AG04449 (cell line): ENCODE measurements at regions not wholly inside any gene's neighbourhood (a gene's known extent, or its start where the extent isn't known, plus 50 kb on each side); places are given as distances from the start of the nearest gene placed in this dataset.

Experiments used
- CTCF ChIA-PET: fragments of 350-600 bp; formaldehyde crosslinking; extraction: SDS; loops from one replicate; lab custom pipeline; 2021; ENCODE audit warnings: antibody characterized with exemption; lab: Yijun Ruan, JAX
- POLR2A ChIA-PET: fragments of 400-600, 350-600 bp; formaldehyde crosslinking; extraction: SDS; loops from one replicate; lab custom pipeline; 2020; ENCODE audit warnings: antibody characterized with exemption, inconsistent platforms; lab: Yijun Ruan, JAX
- DNase-seq: peaks from one replicate; pipeline ENCODE4 v3.0.0-alpha.2; 2010; ENCODE audit warnings: low read depth, low spot score
- H3K4me3 ChIP-seq: 2 replicates; pipeline ENCODE4 v1.5.1; 2011; ENCODE audit warnings: low read depth, mild to moderate bottlenecking, control low read depth, low read length
- TF ChIP-seq, protein P1 (sequence below): IDR thresholded peaks from one replicate; pipeline ENCODE4 v1.5.1; 2011; ENCODE audit warnings: mild to moderate bottlenecking, moderate library complexity, low read length, control low read depth, inconsistent platforms; ENCODE audit not compliant: insufficient read depth; ENCODE audit errors: missing control alignments

GRCh38 chr2:39503277-39503676 lies 66.2 kb upstream of the MAP4K3 start:
- TF ChIP-seq, protein P1, sequence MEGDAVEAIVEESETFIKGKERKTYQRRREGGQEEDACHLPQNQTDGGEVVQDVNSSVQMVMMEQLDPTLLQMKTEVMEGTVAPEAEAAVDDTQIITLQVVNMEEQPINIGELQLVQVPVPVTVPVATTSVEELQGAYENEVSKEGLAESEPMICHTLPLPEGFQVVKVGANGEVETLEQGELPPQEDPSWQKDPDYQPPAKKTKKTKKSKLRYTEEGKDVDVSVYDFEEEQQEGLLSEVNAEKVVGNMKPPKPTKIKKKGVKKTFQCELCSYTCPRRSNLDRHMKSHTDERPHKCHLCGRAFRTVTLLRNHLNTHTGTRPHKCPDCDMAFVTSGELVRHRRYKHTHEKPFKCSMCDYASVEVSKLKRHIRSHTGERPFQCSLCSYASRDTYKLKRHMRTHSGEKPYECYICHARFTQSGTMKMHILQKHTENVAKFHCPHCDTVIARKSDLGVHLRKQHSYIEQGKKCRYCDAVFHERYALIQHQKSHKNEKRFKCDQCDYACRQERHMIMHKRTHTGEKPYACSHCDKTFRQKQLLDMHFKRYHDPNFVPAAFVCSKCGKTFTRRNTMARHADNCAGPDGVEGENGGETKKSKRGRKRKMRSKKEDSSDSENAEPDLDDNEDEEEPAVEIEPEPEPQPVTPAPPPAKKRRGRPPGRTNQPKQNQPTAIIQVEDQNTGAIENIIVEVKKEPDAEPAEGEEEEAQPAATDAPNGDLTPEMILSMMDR, result no peak
- ChIA-PET CTCF (no interaction called here), POLR2A (interaction anchor here (0.6 kb wide), 1 partner anchor 368 kb away, joined by 3 read pairs; no protein-coding TSS in a partner anchor)
- H3K4me3 ChIP-seq, result no peak overlapping the region
- DNase-seq, result no peak

- POLR2A ChIA-PET, result no interaction called here
These were observed 67.8 kb upstream of the MAP4K3 start for GRCh38 chr2:39504790-39505335.

GRCh38 chr2:39506215-39506614 lies 69.1 kb upstream of the MAP4K3 start:
- CTCF ChIA-PET, result no interaction called here
- H3K4me3 ChIP-seq, result no peak overlapping the region
- DNase-seq, result no peak

More at GRCh38 chr2:39504790-39505335, 67.8 kb upstream of the MAP4K3 start:
- DNase-seq, result no peak
- CTCF ChIA-PET, result no interaction called here
- no peak overlapping the region for H3K4me3 ChIP-seq
- TF ChIP-seq, protein P1, result no peak

DNA sequence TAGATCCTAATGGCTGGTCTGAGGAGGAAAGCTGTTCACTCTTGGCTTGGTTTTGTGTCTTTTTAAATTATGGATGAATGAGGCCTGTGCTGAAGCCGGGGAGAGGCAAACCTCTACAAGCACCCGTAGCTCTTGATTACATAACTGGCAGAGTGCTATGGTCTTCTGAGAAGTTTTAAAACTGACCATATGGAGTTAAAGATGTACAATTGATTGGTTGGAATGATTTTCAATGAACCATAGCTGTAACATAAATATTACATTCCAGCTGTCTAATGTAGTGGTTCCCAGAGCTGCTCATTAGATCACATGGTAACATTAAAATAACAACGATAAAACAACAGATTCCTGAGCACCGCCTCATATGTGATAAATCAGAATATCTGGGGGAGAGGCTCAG lies 71.1 kb upstream of the MAP4K3 start:
- CTCF ChIA-PET, result interaction anchor here (1.0 to 1.8 kb wide), 5 partner anchors 9 to 231 kb away, joined by 3 to 9 read pairs (median 4); no protein-coding TSS in a partner anchor
- H3K4me3 ChIP-seq, result no peak overlapping the region
- TF ChIP-seq, protein P1, result no peak
- POLR2A ChIA-PET, result interaction anchor here (0.8 to 1.1 kb wide), 3 partner anchors 13 to 39 kb away, joined by 4 to 5 read pairs (median 4); no protein-coding TSS in a partner anchor
- no peak for DNase-seq

More at GRCh38 chr2:39506215-39506614, 69.1 kb upstream of the MAP4K3 start:
- POLR2A ChIA-PET, result no interaction called here
- TF ChIP-seq, protein P1, result no peak

DNA sequence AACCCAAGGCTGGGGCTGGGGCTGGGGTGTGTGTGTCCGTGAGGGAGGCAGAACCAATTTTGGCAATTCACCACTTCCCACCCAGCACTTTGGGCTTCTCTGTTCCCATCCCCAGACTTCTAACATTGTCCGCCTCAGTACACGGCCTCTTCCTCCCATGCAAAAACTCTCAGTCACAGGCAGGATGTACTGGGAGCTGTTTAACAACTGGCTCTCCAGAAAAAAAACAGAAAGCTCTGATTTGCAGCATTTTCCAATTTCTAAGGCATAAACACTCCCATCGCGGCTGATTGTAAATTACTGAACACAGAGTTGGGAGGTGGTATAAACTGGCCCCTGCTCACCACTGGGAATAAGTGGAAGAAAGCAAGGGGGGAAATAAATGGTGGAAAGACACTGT lies 73.1 kb upstream of the MAP4K3 start:
- no peak for DNase-seq
- no peak overlapping the region for H3K4me3 ChIP-seq
- ChIA-PET CTCF (interaction anchor here (1.0 to 5.1 kb wide), 4 partner anchors 14 to 186 kb away, joined by 3 to 41 read pairs (median 4); no protein-coding TSS in a partner anchor), POLR2A (no interaction called here)
- TF ChIP-seq, protein P1, result no peak

DNA sequence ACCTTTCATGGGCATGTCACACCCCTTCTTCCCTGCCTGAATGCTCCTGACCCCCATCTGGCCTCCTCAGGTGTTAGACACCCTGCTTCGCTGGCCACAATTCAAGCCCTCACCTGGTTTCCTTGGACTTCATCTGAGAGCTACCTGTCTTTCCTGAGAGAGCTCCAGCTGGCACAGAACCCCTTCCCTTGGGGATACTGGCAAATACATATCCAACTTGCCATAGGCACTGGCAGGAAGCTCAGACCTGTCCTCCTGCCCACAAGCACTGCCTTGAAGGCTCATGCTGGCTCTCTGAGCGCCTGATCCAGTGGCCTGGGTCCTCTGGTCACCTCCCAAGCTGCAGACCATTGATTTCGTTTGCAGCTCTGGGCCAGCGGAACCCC lies 74.1 kb upstream of the MAP4K3 start:
- no peak for DNase-seq
- H3K4me3 ChIP-seq, result no peak overlapping the region
- CTCF ChIA-PET, result interaction anchor here (1.0 to 5.1 kb wide), 7 partner anchors 9 to 186 kb away, joined by 3 to 41 read pairs (median 4); no protein-coding TSS in a partner anchor
- TF ChIP-seq, protein P1, result no peak
- POLR2A ChIA-PET, result interaction anchor here (1.0 kb wide), 1 partner anchor 13 kb away, joined by 3 read pairs; no protein-coding TSS in a partner anchor
